ENCODE measurements at regions not wholly inside any gene's neighbourhood (a gene's known extent, or its start where the extent isn't known, plus 50 kb on each side); places are given as distances from the start of the nearest gene placed in this dataset.

- Histone ChIP-seq H3K27me3 (ENCODE audit: insufficient read depth, poor library complexity, severe bottlenecking) (no peaks in the 10 kb centered on the region), H3K4me3 (replicated peaks; ENCODE audit: insufficient read depth, low read length) (no peak overlapping the region), H3K27ac (replicated peaks) (no peak overlapping the region)
- no peak for DNase-seq (ENCODE audit: low read depth in 1 of 2, low spot score in 1 of 2)
- TF ChIP-seq CTCF (IDR thresholded peaks at IDR 0.05; ENCODE audit: insufficient read depth, low read length) (no peak), SPI1 (IDR thresholded peaks at IDR 0.05; ENCODE audit: borderline replicate concordance, low read depth) (no peak), POLR2AphosphoS5 (IDR thresholded peaks at IDR 0.05; ENCODE audit: low read depth) (no peak), REST (IDR thresholded peaks at IDR 0.05; ENCODE audit: insufficient replicate concordance, low read depth) (no peak), GABPA (IDR thresholded peaks at IDR 0.05; ENCODE audit: low read depth) (no peak)
Measured at GRCh38 chr1:234689236-234689635, 79.3 kb upstream of the IRF2BP2 start.

- TF ChIP-seq SPI1 (IDR thresholded peaks at IDR 0.05; ENCODE audit: borderline replicate concordance, low read depth) (no peak), POLR2AphosphoS5 (IDR thresholded peaks at IDR 0.05; ENCODE audit: low read depth) (no peak), CTCF (IDR thresholded peaks at IDR 0.05; ENCODE audit: insufficient read depth, low read length) (no peak), REST (IDR thresholded peaks at IDR 0.05; ENCODE audit: insufficient replicate concordance, low read depth) (no peak), GABPA (IDR thresholded peaks at IDR 0.05; ENCODE audit: low read depth) (no peak)
- Histone ChIP-seq H3K27ac (replicated peaks) (no peak overlapping the region), H3K27me3 (ENCODE audit: insufficient read depth, poor library complexity, severe bottlenecking) (no peaks in the 10 kb centered on the region), H3K4me3 (replicated peaks; ENCODE audit: insufficient read depth, low read length) (no peak overlapping the region)
- no peak for DNase-seq (ENCODE audit: low read depth in 1 of 2, low spot score in 1 of 2)
Measured at GRCh38 chr1:234687011-234687410, 77.0 kb upstream of the IRF2BP2 start.

GRCh38 chr1:234686035-234686434 is 76.1 kb upstream of the IRF2BP2 start:
- 0 out of 2 replicates have a peak, but pooled peaks have one; percentile 22 for TF ChIP-seq SPI1 (IDR thresholded peaks at IDR 0.05; ENCODE audit: borderline replicate concordance, low read depth)
- TF ChIP-seq REST (IDR thresholded peaks at IDR 0.05; ENCODE audit: insufficient replicate concordance, low read depth) = no peak
- no peak for TF ChIP-seq POLR2AphosphoS5 (IDR thresholded peaks at IDR 0.05; ENCODE audit: low read depth)
- TF ChIP-seq GABPA (IDR thresholded peaks at IDR 0.05; ENCODE audit: low read depth) = no peak
- no peak for TF ChIP-seq CTCF (IDR thresholded peaks at IDR 0.05; ENCODE audit: insufficient read depth, low read length)
- Histone ChIP-seq H3K27me3 (ENCODE audit: insufficient read depth, poor library complexity, severe bottlenecking) (no peaks in the 10 kb centered on the region), H3K27ac (replicated peaks) (no peak overlapping the region), H3K4me3 (replicated peaks; ENCODE audit: insufficient read depth, low read length) (no peak overlapping the region)
- DNase-seq (ENCODE audit: low read depth in 1 of 2, low spot score in 1 of 2) = peak in 1 of 2 experiments; percentile 28

Measured in HL-60 (cell line).